Activated CD4-positive, alpha-beta T cell treated with anti-CD3 and anti-CD28 coated beads for 4 hours (primary cell): ENCODE measurements at regions not wholly inside any gene's neighbourhood (a gene's known extent, or its start where the extent isn't known, plus 50 kb on each side); places are given as distances from the start of the nearest gene placed in this dataset.
"Not testable (repeated sequence)": the region's sequence is repeated elsewhere in the genome, so short reads cannot be mapped to it uniquely, and the experiment has no call there.

Experiments
- DNase-seq, 2 donors: peaks; one replicate each; pipeline ENCODE4 v3.0.0-alpha.2; 2020

GRCh38 chr18:78790960-78791359, 188.7 kb upstream of the SALL3 start:
- no peak for DNase-seq

DNA sequence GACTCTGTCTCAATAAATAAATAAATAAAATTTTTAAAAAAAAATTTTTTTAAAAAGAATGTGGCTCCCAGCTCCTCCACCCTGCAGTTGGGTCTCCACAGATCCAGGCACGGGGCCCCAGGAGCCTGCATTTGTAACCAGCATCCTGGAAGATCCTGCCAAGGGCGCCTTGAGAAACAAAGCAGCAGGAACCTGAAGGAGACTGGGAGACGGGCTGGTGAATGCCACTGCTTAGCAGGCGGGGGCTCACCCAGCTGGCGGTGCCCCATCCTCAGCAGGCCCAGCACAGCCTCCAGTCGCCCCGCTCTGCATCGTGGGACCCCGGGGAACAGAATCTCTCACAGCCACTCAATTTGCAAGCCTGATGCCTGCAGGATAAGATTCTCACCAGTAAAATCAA, 187.5 kb upstream of the SALL3 start:
- no peak for DNase-seq

GRCh38 chr18:78792736-78793135, 186.9 kb upstream of the SALL3 start:
- DNase-seq, result no peak

DNA sequence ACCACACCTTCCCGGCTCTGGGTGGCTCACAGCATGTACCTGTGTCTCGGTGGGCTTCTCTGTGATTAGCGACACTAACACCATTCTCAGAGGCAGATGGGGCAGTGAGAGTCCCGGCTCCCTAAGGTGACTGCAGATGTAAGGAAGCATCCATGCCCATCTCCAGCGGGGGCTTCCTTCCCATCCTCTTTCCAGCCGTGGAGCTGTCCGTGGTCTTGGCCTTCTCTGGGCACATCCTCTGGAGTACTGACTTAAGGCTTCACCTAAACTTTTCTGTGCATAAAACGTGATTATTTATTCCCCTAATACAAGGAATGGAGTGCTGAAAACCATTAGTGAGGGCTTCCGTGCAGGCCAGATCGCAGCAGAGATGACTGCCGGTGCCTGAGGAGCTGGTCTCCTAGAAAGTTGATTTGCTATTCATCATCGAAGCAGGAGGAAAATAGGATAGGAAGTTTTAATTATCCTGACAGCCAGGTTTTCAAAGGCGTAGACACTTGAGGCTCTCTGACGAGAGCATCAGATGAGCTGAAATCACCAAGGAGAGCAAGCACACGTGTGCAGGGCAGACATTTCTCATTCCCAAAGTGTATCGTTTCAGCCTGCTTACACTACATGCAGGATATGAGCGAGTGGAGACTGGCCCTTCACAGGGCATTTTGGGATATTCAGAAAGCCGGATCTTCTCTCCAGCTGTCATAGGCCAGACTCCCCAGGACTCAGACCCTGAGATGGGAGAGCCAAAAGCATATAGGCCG, 186.1 kb upstream of the SALL3 start:
- DNase-seq, result no peak

GRCh38 chr18:78794071-78794430, 185.6 kb upstream of the SALL3 start:
- no peak for DNase-seq

GRCh38 chr18:78796693-78797455, 182.7 kb upstream of the SALL3 start:
- no peak for DNase-seq

DNA sequence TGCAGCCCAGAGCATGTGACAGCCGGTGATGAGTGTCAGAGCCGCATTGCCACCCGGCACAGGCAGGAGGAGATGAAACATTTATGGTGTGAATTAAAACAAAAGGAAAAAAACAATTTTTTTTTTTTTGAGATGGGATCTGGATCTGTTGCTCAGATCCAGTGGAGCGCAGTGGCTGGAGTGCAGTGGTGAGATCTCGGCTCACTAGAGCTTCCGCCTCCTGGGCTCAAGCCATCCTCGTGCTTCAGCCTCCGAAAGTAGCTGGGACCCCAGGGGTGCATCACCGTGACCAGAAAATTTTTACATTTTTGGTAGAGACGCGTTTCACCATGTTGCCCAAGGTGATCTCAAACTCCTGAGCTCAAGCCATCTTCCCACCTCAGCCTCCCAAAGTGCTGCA, 182.1 kb upstream of the SALL3 start:
- no peak for DNase-seq

DNA sequence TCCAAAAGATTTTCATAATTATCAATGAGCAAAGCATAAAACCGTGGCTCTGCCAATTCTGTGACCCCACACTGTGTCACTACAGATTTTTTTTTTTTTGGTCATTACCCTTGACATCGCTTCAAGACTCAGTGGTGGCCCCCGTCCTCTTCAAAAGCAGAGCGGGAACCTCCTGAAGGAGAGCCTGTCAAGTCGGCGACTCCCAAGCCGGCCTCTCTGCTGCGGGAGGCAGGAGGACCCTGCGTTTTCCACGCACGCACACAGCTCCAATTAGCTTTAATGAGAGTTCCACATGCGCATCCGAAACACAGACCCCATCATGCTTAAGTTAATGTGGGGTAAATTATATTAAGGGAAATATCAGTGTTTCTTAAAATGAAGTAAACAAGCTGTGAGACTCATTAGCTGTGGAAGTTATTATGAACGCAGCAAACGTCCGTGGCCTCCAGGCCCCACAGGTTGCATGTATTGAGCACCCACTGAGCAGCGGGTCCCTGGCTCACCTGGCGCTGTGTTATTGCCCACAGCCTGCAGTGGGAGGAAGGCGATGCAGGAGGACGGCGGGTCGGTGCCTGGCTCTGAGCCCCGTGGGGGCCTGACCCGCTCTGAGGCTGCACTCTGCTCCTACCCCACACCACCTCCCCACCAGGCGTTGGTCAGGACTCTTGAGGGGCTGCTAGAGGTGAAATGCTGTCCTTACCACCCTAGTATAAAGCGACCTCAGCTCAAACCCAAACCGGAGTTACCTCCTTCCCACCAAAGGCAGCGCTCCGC, 181.0 kb upstream of the SALL3 start:
- DNase-seq, result no peak

DNA sequence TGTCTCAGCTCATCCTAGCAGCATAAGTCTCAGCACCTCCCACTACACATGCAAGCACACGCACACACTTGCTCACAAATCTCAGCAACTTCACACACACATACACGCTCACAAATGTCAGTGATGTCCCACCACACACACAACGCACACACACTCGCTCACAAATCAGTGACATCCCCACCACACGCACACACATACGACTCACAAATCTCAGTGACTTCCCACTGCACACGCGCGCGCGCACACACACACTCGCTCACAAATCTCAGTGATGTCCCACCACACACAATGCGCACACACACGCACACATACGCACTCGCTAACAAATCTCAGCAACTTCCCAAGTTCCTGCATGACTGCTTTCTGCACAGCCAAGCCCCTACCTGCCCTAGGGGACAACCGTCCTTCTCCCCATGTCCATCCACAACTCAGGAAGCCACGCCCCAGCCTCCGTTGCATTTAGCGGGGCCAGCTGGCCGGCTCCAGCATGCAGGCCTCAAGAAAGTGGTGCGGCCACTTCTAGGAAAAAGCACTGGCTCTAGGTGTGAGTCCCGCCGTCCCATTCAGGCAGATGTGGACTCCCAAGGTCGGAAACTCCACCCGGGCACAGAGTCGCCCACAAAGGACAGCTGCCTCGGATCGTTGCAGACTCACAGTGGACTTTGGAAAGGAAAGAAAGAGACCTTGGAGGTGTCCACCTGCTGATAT, 180.1 kb upstream of the SALL3 start:
- no peak for DNase-seq

- not testable (repeated sequence) for DNase-seq
Measured at GRCh38 chr18:78800102-78800851, 179.3 kb upstream of the SALL3 start.

GRCh38 chr18:78801011-78801410, 178.6 kb upstream of the SALL3 start:
- no peak for DNase-seq

GRCh38 chr18:78803104-78803503, 176.5 kb upstream of the SALL3 start:
- no peak for DNase-seq

DNA sequence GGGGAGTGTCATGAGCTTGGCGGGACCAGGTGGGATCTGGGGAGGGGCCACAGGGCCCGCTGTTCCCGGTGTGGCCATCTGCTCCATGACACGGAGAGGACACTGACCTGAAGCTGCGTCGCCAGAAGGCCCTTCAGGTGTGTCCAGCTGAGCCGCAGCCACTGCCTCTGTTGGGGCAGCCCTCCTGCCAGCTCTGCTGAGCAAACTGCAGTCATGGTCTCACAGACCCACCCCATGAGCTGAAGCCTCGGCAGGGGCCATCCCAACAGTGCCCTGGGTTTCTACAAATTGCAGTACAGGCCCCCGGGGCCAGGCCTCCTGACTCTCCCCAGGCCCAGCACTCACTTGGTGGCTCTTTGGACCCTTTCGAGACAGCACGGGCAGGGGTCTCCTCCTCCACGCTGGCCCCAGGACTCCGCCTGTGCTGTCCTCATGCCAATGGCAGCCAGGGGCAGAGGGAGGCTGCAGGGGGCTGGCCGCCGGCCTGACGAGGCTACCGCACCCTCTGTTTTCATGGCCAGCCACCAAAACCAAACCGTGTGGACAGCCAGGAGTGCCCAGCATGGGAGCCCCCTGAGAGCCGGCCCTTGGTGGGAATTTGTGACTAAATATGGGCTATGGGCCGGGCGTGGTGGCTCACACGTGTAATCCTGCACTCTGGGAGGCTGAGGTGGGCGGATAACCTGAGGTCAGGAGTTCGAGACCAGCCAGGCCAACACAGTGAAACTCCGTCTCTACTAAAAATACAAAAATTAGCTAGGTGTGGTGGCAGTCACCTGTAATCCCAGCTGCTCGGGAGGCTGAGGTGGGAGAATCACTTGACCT, 175.2 kb upstream of the SALL3 start:
- no peak for DNase-seq

GRCh38 chr18:78805840-78806239, 173.8 kb upstream of the SALL3 start:
- no peak for DNase-seq

- no peak for DNase-seq
Measured at GRCh38 chr18:78807668-78808067, 171.9 kb upstream of the SALL3 start.

GRCh38 chr18:78809845-78810244, 169.8 kb upstream of the SALL3 start:
- DNase-seq, result no peak

DNA sequence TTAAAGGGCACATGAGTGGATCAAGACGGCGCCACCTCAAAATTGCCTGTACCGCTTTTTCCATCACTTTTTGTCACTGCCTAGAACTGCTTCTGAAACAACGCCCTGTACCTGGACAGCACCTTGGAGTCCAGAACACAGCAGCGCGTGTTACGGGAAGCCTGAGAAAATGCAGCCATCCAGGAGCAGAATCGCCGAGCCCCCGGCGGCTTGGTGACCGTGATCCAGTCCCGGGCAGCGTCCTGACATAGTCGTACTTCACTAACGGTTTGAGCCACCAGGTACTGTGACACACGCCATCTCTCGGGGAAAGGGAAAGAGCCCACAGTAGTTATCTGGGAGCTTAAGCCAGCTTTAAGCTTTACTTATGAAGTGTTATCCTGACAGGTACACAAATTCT, 168.9 kb upstream of the SALL3 start:
- no peak for DNase-seq

- DNase-seq, result no peak
Measured at GRCh38 chr18:78812067-78812466, 167.6 kb upstream of the SALL3 start.

GRCh38 chr18:78813156-78813555, 166.5 kb upstream of the SALL3 start:
- no peak for DNase-seq

DNA sequence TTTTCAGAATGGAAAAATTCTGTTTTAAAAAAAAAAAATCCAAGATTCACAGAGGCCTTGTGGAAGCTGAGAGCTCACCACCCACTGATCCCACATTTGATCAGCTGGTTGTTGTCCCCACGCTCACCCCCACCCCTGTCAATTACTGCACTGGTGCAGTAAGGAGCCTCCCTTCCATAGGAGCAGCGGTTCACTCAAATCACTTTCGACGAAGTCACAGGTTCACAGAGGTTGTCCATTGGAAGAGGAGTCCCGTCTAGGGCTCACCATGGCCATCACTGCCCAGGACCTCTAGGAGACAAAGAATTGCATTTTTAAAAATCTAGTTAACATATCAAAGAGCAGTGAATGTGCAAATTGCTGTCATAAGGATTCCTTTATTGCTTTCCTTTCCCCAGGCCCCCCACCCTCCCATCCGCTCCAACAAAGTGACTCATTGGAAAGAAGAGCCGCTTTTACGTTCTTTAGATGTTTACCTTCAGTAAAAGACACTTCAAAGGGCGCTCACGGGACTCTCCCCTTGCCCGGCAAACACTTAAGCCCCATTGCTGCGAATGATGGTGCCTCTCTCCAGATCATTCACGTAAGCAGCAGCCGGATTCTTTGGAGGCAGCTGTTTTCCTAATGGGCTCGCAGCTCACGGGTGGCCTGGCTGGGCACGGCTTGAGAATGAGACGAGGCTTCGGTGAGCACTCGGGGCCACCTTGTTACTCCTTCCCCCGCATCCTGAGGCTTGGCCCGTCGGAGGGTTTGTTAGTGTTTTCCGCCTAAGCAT, 165.5 kb upstream of the SALL3 start:
- no peak for DNase-seq

DNA sequence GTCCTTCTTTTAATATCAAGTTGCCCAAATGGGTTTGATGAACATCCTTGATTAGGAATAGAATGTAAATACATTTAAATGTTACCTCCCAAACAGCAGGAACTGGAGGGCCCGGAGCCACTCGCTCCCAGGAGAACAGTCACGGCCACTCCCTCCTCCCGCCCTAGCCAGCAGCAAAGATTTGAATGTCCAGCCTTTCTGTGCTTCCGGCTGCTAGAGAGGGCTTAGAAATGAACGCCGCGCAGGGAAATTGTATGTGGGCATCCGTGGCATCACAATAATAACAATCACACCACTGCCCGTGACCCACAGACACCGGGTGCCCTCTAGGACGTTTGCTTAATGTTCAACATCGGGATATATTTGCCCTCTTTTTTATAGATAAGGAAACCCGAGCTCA, 164.9 kb upstream of the SALL3 start:
- no peak for DNase-seq
